Suprapubic skin (tissue), 4 donors: ENCODE measurements at regions not wholly inside any gene's neighbourhood (a gene's known extent, or its start where the extent isn't known, plus 50 kb on each side); places are given as distances from the start of the nearest gene placed in this dataset.

Experiments
- DNase-seq, 2 donors: peaks; one replicate each; pipeline ENCODE4 v3.0.0-alpha.2; 2019; ENCODE audit warnings: low spot score in 2 of 2
- H3K27ac ChIP-seq: fragments of 200-600 bp; sonication (generic); one replicate; pipeline ENCODE4 v1.5.1; 2019
- H3K27me3 ChIP-seq: fragments of 200-600 bp; sonication (generic); one replicate; pipeline ENCODE4 v1.5.1; 2019
- H3K36me3 ChIP-seq: fragments of 200-600 bp; sonication (generic); one replicate; pipeline ENCODE4 v1.5.1; 2019
- H3K4me1 ChIP-seq: fragments of 200-600 bp; sonication (generic); one replicate; pipeline ENCODE4 v1.5.1; 2019
- H3K4me3 ChIP-seq: fragments of 200-600 bp; sonication (generic); one replicate; pipeline ENCODE4 v1.5.1; 2019; ENCODE audit warnings: mild to moderate bottlenecking
- H3K9me3 ChIP-seq: fragments of 200-600 bp; sonication (generic); one replicate; pipeline ENCODE4 v1.5.1; 2019
- EP300 ChIP-seq: sonication (generic); formaldehyde crosslinking; IDR thresholded peaks from one replicate; pipeline ENCODE4 v1.6.1; 2017; ENCODE audit warnings: antibody characterized with exemption
- POLR2A ChIP-seq, 2 donors: fragments of 450-650 bp; IDR thresholded peaks; one replicate each; pipeline ENCODE4 v1.6.1; 2017; ENCODE audit warnings: antibody characterized with exemption in 2 of 2, mild to moderate bottlenecking in 2 of 2, moderate library complexity in 2 of 2
- POLR2AphosphoS5 ChIP-seq, 3 donors: sonication (generic); formaldehyde crosslinking; IDR thresholded peaks; one replicate each; pipeline ENCODE4 v1.6.1; 2017; ENCODE audit warnings: antibody characterized with exemption in 3 of 3
- WGBS: methylation state at CpG from one replicate; pipeline ENCODE4 v1.1.5; 2018; 5-methylcytosine and 5-hydroxymethylcytosine counted together
- TF ChIP-seq, protein P1 (sequence below), 2 donors: fragments of 200-600 bp in 1 of 2; fragments of 450-650 bp in 1 of 2; sonication (generic) in 1 of 2; IDR thresholded peaks; one replicate each; pipeline ENCODE4 v1.5.1; 2016 to 2019; ENCODE audit warnings: antibody characterized with exemption in 2 of 2, mild to moderate bottlenecking in 1 of 2, moderate library complexity in 1 of 2

DNA sequence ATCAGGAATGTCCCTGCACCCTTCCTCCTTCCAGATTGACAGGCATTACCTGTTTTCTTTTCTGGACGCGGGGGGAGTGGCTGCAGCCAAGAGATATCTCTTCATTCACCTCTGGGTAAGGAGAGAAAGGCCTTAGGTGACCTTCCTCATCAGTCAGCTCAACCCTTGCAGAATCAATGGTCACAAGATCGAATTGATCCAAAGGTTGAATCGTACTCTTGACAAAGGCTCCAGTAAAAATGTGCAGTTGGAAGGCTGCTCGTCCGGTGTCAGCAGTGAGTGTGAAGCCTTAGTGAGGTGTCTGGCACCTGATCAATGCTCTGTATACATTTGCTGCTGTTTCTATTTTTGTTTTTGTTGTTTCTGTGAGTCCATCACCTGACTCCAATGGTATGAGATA lies 282.6 kb upstream of the AJAP1 start:
- Histone ChIP-seq H3K4me3 (no peak overlapping the region), H3K9me3 (no peaks in the 10 kb centered on the region), H3K27me3 (no peaks in the 10 kb centered on the region), H3K36me3 (no peaks in the 10 kb centered on the region), H3K4me1 (no peaks in the 10 kb centered on the region), H3K27ac (no peak overlapping the region)
- DNase-seq, result no peak
- TF ChIP-seq, protein P1, sequence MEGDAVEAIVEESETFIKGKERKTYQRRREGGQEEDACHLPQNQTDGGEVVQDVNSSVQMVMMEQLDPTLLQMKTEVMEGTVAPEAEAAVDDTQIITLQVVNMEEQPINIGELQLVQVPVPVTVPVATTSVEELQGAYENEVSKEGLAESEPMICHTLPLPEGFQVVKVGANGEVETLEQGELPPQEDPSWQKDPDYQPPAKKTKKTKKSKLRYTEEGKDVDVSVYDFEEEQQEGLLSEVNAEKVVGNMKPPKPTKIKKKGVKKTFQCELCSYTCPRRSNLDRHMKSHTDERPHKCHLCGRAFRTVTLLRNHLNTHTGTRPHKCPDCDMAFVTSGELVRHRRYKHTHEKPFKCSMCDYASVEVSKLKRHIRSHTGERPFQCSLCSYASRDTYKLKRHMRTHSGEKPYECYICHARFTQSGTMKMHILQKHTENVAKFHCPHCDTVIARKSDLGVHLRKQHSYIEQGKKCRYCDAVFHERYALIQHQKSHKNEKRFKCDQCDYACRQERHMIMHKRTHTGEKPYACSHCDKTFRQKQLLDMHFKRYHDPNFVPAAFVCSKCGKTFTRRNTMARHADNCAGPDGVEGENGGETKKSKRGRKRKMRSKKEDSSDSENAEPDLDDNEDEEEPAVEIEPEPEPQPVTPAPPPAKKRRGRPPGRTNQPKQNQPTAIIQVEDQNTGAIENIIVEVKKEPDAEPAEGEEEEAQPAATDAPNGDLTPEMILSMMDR (IDR thresholded peaks at IDR 0.05), result no peak
- TF ChIP-seq POLR2A (IDR thresholded peaks at IDR 0.05) (no peak), EP300 (no peak), POLR2AphosphoS5 (IDR thresholded peaks at IDR 0.05) (no peak)
- WGBS, result 54% methylated on average over 6 of the region's 6 CpGs

DNA sequence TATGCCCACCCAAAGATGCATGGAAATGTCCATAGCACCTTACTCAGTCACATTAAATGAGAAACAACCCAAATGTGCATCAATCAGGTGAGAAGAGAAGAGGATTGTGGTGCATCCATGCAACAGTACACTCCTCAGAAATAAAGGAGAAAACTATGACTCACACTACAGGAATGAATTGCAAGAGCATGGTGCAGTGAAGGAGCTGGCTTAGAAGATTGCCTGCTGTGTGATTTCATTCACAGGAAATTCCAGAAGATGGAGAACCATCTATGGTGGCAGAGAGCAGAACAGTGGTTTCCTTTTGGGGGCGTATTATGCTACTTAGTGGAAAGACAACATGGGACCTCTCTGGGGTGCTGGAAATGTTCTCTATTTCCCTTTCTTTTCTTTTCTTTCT lies 278.6 kb upstream of the AJAP1 start:
- no peaks in the 10 kb centered on the region for H3K36me3 ChIP-seq
- no peaks in the 10 kb centered on the region for H3K4me1 ChIP-seq
- H3K4me3 ChIP-seq, result no peak overlapping the region
- 76% methylated on average over 1 of the region's 1 CpG for WGBS
- no peak overlapping the region for H3K27ac ChIP-seq
- H3K9me3 ChIP-seq, result no peaks in the 10 kb centered on the region
- TF ChIP-seq POLR2A (IDR thresholded peaks at IDR 0.05) (no peak), EP300 (no peak), POLR2AphosphoS5 (IDR thresholded peaks at IDR 0.05) (no peak)
- TF ChIP-seq, protein P1 (IDR thresholded peaks at IDR 0.05), result no peak
- DNase-seq, result no peak
- no peaks in the 10 kb centered on the region for H3K27me3 ChIP-seq

DNA sequence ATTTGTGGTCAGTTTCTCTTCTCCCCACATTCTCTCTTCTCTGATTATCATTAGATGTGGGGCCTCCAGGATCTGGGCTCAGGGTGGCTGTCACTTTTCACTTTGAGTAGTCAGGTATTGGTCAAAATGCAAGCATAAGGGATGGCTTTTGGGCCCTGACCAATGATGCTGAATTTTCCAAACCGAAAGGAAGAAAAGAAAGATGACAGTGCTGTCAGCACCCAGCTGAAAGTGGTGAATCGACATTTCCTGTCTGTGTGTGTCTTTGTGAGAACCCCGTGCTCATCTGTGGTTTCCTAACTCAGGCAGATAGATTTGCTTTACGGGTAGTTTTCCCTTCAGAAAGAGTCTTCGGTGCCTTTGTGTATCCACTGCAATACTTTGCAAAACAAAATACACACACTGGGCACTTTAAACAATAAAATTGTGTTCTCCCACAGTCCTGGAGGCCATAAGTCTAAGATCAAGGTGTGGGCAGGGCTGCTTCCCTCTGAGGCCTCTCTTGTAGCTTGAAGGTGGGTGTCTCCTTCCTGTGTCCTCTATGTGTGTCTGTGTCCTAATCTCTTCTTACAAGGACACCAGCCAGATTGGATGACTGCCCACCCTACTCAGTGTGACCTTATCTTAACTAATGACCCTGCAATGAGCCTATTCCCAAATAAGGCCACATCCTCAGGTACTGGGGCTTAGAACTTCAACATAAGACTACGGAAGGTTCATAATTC lies 274.8 kb upstream of the AJAP1 start:
- Histone ChIP-seq H3K27me3 (no peaks in the 10 kb centered on the region), H3K36me3 (no peaks in the 10 kb centered on the region), H3K4me1 (no peaks in the 10 kb centered on the region), H3K4me3 (no peak overlapping the region), H3K27ac (no peak overlapping the region), H3K9me3 (peaks cover 14% of the 10 kb centered on the region)
- WGBS, result 97% methylated on average over 6 of the region's 6 CpGs
- TF ChIP-seq, protein P1 (IDR thresholded peaks at IDR 0.05), result no peak
- no peak for TF ChIP-seq EP300
- no peak for TF ChIP-seq POLR2AphosphoS5 (IDR thresholded peaks at IDR 0.05)
- TF ChIP-seq POLR2A (IDR thresholded peaks at IDR 0.05), result no peak
- no peak for DNase-seq

DNA sequence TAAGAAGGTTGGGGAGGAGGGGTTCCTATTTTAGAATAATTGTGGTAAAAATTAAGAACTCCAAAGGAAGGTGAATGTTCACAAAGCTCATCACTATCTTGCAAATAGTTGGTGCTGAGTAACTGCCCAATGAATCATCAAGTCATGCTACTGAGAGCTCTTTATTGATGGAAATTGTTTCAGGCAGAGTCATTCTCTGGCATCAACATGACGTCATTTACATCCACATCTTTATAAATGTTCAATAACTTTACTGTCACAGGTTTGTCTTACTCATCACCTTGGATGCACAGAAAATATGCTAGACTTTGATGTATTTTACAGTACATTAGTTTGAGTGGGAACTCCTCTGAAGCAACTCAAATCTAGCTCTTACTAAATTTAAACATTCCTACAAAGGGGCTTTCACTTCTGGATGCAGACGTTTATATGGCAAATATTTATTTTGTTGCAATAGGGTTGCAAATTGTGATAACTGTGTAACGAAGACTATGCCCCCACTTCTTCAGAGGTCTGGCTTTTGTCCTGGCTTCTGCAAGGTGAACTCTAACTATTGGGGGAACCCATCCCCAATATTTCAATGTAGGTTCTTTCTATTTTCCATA lies 273.7 kb upstream of the AJAP1 start:
- WGBS, result 61% methylated on average over 3 of the region's 3 CpGs
- DNase-seq, result no peak
- no peak for TF ChIP-seq POLR2AphosphoS5 (IDR thresholded peaks at IDR 0.05)
- TF ChIP-seq POLR2A (IDR thresholded peaks at IDR 0.05), result no peak
- TF ChIP-seq, protein P1 (IDR thresholded peaks at IDR 0.05), result no peak
- TF ChIP-seq EP300, result no peak
- H3K36me3 ChIP-seq, result no peaks in the 10 kb centered on the region
- H3K4me3 ChIP-seq, result no peak overlapping the region
- H3K27ac ChIP-seq, result no peak overlapping the region
- H3K9me3 ChIP-seq, result peaks cover 14% of the 10 kb centered on the region
- no peaks in the 10 kb centered on the region for H3K4me1 ChIP-seq
- H3K27me3 ChIP-seq, result no peaks in the 10 kb centered on the region

DNA sequence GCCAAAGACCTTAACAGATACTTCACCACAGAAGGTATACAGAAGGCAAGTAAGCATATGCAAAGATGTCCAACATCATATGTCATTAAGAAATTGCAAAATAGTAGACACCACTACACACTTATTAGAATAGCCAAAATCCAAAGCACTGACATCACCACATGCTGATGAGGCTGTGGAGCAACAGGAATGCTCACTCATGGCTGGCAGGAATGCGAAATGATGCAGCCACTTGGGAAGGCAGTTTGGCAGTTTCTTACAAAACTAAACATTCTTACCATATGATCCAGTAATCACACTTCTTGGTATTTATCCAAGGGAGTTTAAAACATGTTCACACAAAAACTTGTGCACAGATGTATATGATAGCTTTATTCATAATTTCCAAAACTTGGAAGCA lies 261.2 kb upstream of the AJAP1 start:
- Histone ChIP-seq H3K27ac (no peak overlapping the region), H3K9me3 (peaks cover 5% of the 10 kb centered on the region), H3K27me3 (peaks cover 19% of the 10 kb centered on the region), H3K4me3 (no peak overlapping the region), H3K36me3 (no peaks in the 10 kb centered on the region), H3K4me1 (no peaks in the 10 kb centered on the region)
- no peak for DNase-seq
- 77% methylated on average over 1 of the region's 1 CpG for WGBS
- TF ChIP-seq POLR2A (IDR thresholded peaks at IDR 0.05) (no peak), POLR2AphosphoS5 (IDR thresholded peaks at IDR 0.05) (no peak), EP300 (no peak)
- TF ChIP-seq, protein P1 (IDR thresholded peaks at IDR 0.05), result no peak
